ENCODE measurements at regions not wholly inside any gene's neighbourhood (a gene's known extent, or its start where the extent isn't known, plus 50 kb on each side); places are given as distances from the start of the nearest gene placed in this dataset.

DNA sequence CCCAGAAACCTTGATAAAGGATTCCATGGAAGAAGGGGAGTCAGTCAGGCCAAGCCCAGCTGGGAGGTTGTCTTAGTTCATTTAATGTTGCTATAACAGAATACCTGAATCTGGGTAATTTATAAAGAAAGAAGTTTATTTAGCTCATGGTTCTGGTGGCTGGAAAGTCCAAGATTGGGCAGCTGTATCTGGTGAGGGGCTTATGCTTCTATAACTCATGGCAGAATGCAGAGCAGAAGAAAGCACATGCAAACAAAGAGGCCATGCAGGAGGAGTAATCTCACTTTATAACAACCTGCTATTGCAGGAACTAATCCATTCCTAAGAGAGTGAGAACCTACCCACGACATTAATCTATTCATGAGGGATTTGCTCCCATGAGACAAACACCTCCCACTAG, 54.2 kb upstream of the ANKRD1 start:
- H3K27ac ChIP-seq = no peak overlapping the region
- DNase-seq (ENCODE audit: low read depth, low spot score) = no peak

DNA sequence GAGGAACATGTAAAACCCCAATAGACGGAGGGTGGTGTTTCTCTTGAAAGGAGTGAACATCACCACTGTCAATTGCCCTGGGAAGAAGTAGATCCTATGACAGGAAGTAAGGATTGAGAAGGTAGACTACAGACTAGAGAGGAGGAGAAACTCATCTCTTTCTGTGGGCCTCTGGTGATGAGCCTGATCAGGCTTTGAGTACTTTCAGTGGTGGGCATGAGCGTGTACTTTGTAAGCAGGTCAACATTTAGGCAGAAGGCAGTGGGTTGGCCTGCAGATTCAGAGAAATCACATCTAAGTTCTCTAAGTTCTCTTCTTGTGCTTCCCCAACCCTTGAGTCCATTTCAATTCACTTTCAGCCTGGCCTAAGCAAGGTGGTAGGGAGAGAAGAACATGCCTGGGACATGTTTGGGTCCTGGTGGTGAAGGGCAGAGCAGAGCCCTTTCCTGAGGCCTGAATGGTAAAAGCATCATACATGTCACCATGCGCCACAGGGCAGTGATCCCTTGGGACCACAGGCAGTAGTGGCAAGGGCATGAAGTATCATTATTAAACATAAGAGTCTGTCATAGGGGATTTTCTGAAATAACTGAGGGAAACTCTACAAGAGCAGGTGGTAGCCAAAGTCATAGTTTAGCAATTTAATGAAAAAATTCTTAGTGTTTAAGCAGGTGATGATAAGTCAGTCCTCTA, 56.4 kb upstream of the ANKRD1 start:
- no peak for DNase-seq (ENCODE audit: low read depth, low spot score)
- no peak overlapping the region for H3K27ac ChIP-seq

GRCh38 chr10:90977855-90978486, 57.1 kb upstream of the ANKRD1 start:
- no peak for DNase-seq (ENCODE audit: low read depth, low spot score)
- no peak overlapping the region for H3K27ac ChIP-seq

GRCh38 chr10:90982406-90983008, 61.6 kb upstream of the ANKRD1 start:
- no peak overlapping the region for H3K27ac ChIP-seq
- DNase-seq (ENCODE audit: low read depth, low spot score) = no peak

DNA sequence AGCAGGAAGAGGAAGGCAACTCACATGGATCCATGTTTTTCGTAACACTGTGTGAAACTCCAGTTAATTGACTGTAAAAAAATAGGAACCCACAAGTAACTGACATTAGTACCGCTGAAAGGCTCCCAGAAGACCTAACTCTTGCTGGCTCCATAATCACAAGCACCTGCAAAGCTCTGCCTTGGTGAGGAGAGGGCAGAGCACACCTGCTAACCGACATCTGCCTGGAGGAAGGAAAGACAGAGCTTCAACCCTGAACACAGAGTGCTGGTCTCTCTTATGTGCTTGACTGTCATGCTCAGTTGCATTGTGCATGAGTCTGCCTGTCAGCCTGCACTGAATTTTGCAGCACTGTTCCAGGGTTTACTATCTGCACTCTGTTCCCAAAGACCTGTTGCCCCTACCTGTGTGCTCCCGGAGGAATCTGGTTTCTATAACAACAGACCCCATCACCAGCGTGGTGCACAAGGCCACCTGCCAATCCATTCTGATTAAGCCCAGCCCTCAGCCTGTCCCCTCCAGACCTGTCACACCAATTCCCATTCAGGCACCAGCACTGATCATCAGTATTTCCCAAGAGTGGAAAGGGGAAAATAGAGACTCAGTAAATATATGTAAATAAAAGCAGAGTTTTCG, 63.1 kb upstream of the ANKRD1 start:
- H3K27ac ChIP-seq = no peak overlapping the region
- DNase-seq (ENCODE audit: low read depth, low spot score) = no peak

DNA sequence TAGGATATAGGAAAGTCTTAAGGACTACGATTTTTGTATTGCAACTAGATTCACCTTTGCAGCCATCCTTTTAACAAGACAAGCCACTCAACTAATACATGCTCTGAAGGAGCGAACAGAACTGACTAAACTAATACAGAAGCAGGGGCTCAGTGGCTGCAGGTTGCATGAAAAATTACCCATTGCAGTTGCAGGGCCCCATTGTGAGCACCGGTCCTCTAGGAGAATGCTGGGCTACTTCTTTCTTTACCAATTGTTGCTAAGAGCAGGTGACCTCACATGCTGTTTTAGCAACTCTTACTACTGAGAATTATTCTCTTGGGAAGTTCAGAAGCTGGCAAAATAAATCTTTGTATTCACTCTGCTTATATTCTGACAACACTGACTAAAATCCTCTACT, 64.0 kb upstream of the ANKRD1 start:
- no peak overlapping the region for H3K27ac ChIP-seq
- no peak for DNase-seq (ENCODE audit: low read depth, low spot score)

GRCh38 chr10:90985321-90985933, 64.5 kb upstream of the ANKRD1 start:
- DNase-seq (ENCODE audit: low read depth, low spot score) = no peak
- no peak overlapping the region for H3K27ac ChIP-seq

- H3K27ac ChIP-seq = no peak overlapping the region
- DNase-seq (ENCODE audit: low read depth, low spot score) = no peak
Measured at GRCh38 chr10:90986136-90986760, 65.4 kb upstream of the ANKRD1 start.

GRCh38 chr10:90986870-90987269, 66.0 kb upstream of the ANKRD1 start:
- no peak overlapping the region for H3K27ac ChIP-seq
- DNase-seq (ENCODE audit: low read depth, low spot score) = no peak

- no peak overlapping the region for H3K27ac ChIP-seq
- DNase-seq (ENCODE audit: low read depth, low spot score) = no peak
Measured at GRCh38 chr10:90987383-90987782, 66.5 kb upstream of the ANKRD1 start.

- DNase-seq (ENCODE audit: low read depth, low spot score) = no peak
- no peak overlapping the region for H3K27ac ChIP-seq
Measured at GRCh38 chr10:90988024-90988423, 67.1 kb upstream of the ANKRD1 start.

DNA sequence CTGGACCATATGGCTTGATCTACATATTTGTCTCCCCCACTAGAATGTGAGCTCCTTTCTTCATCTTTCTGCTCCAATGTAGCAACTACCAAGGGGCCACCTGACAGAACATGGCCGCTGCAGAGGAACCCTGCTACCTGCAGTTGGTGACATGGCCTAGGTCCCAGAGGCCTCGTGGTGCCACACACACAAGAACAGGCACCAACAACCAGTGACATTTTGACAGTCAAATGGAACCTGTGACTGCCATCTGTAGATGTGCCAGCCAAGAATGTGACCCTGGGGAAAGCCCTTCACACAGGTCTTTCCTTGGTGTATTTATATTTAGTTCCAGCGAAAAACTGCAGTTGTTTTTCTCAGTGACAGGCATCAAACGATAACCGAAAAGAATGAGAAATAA, 67.9 kb upstream of the ANKRD1 start:
- DNase-seq (ENCODE audit: low read depth, low spot score) = no peak
- H3K27ac ChIP-seq = no peak overlapping the region

DNA sequence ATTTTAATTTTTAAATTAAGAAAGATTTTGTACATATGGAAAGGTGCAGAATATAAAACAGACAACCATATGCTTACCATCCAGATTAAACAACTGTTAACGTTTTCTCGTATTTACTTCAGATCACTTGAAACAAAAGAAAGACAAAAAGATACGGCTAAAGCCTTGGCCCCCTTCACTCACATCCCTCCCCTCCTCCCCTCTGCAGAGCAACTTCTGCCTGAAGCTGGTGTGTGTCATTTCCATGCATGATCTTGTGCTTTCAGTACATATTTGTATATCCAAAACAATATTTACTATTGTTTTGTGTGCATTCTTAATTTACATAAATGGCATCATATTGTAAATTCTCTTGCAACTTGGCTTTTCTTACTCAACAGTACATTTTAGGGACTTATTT, 68.5 kb upstream of the ANKRD1 start:
- DNase-seq (ENCODE audit: low read depth, low spot score) = no peak
- H3K27ac ChIP-seq = no peak overlapping the region

GRCh38 chr10:90992462-90992861, 71.6 kb upstream of the ANKRD1 start:
- no peak for DNase-seq (ENCODE audit: low read depth, low spot score)
- H3K27ac ChIP-seq = no peak overlapping the region

DNA sequence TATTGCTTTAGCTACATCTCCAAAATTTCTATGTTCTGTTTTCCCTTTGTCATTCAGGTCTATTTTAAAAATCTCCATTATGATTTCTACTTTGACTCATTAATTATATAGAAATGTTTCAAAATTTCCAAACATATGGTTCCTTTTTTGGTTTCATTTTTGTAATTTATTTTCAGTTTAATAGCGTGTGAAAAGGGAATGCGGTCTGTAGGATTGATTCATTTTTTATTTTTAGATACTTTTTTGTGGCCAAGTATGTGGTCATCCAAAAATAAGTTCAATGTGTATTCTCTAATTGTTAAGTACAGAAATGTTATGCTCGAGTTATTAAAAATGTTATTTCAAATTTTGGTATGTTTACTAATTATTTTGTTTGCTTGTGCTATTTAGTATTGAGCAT, 72.5 kb upstream of the ANKRD1 start:
- no peak for DNase-seq (ENCODE audit: low read depth, low spot score)
- no peak overlapping the region for H3K27ac ChIP-seq

- no peak overlapping the region for H3K27ac ChIP-seq
- no peak for DNase-seq (ENCODE audit: low read depth, low spot score)
Measured at GRCh38 chr10:90997670-90998069, 76.8 kb upstream of the ANKRD1 start.

DNA sequence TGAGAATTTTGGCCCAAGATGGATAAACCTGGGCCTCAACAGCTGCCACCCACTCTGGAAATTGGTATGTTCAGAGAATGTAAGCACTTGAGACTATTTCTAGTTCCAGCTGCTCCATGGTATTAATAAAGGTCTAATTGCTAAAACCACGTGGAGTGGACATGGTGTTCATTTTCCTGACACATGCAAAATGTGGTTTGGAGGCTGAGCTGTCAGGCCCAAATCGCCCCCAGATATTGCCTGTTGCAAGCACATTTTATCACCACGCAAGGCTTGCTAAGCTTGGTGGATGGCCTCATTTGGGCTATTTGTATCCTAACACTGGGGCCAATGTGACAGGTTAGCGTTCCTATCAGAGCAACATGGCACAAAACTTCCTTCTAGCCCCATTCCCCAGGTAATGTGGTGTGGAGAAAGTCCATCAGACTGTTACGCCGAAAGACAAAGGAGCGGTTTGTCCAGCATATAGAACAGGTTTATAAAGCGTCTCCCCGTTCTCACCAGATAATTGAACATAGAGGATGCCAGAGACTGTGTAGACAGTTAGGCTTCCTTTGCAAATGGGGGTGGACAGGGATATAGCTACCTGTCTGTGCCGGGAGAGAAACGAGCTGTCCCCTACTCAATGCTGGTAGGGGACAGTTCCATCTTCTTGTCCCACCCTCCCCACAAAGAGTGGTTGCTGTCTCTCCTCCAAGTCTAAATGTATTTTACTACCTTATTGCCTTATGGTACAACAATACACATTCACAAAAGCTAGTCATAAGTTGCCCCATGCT, 78.0 kb upstream of the ANKRD1 start:
- no peak for DNase-seq (ENCODE audit: low read depth, low spot score)
- no peak overlapping the region for H3K27ac ChIP-seq

DNA sequence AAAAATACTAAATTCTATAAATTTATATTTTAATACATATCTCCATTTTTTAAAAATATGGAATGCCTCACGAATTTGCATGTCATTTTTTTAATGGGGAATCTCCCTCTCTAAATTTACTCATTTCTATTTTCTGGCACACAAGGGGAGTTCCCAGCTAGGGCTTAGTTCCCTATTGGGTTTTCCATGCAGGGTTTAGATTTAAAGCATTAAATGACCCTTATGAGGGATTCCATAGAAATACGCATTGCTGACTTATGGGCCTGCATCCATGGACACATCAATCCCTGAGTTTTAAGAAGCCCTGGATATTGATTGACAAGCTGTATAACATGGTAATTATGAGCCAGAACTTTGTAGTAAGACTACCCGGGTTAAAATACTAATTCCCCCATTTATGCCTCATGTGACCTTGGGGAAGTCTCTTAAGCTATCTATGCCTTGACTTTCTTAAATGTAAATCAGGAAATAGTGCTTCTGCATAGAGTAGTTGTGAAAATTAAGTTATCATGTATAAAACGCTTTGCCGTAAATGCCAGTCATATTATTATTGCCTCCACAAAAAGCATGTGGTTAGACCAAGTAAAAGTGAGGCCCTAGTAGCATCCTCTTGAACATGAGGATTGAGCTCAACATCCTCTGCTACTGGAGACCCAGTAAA, 78.8 kb upstream of the ANKRD1 start:
- no peak for DNase-seq (ENCODE audit: low read depth, low spot score)
- no peak overlapping the region for H3K27ac ChIP-seq

- no peak for DNase-seq (ENCODE audit: low read depth, low spot score)
- H3K27ac ChIP-seq = no peak overlapping the region
Measured at GRCh38 chr10:91000470-91000869, 79.6 kb upstream of the ANKRD1 start.

Measured in epithelial cell of prostate (primary cell).